GM19238 (cell line): ENCODE measurements at regions not wholly inside any gene's neighbourhood (a gene's known extent, or its start where the extent isn't known, plus 50 kb on each side); places are given as distances from the start of the nearest gene placed in this dataset.
A peak's percentile ranks its signal among the peaks of the same experiment; 100 is the strongest.

ENCODE experiments used
- DNase-seq: peaks from one replicate; pipeline ENCODE4 v3.0.0; 2011; ENCODE audit warnings: low spot score; ENCODE audit not compliant: insufficient read length

DNA sequence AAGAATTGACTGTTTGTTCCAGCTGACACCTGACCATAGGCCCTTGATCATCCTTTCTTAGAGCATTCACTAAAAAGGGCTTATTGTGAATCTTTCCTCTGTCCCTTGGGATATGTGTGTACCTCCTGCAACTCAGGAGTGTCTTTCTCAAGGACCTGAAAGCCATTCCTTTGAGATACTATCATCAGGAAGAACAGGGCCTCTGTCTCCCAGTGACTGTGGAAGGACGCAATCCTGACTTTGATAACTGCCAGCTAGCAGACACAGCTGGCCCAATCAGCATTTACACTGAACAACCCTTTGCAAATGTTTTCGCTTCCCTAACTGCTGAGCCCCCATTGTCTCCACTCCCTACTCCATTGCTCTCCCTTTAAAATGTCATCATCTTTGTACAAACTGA is 144.4 kb downstream of the RMI1 start:
- DNase-seq, result no peak

DNA sequence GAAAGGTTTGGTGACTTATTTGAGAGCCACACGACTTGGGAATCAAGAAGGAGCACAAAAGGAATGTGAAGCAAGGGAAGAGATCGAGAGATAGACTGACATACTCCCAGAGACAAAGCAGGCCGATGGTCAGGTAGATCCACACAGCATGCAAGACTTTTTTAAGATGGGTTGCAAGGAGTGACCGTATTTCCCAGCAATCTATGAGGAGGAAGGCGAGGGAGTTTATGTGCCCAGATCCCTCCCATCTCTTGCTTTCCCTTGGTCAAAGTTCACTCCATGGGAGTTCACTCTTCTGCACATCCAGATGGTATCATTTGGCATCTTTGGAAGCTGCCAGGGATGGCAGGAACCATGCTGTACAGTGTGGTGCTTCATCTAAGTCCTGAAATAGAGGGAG is 148.9 kb downstream of the RMI1 start:
- DNase-seq, result no peak

DNA sequence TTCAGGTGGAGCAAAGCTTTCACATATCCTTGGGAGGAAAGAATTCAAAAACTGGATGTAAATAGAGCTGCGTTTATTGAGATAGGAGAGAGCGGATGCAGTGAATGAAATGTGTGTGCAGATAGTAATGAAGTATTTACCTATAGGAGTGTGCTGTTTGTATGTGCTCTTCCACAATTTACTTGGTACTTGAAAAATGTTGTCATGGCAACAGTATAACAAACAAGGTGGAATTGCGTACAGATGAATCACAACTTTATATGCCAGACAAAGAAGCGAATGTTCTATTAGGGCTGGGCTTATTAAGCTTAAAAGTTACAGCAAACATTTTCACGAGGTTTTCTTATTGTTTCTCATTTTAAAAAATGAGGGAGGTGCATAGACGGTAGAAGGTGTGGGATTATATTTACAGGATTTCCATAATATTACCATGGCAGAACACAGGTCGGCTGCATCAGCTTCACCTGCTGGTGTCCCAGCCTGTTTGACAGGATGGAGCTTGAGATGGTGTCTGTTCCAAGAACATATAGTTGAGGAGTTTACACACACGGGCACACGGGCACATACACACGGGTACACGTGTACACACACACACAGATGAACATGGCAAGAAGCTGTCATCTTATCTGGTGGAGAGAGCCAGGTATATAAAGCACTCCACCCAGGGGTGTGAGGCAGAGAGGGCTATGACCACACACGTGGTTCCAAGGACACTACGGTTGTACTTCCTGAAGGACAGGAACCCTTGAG is 155.7 kb downstream of the RMI1 start:
- no peak for DNase-seq

DNA sequence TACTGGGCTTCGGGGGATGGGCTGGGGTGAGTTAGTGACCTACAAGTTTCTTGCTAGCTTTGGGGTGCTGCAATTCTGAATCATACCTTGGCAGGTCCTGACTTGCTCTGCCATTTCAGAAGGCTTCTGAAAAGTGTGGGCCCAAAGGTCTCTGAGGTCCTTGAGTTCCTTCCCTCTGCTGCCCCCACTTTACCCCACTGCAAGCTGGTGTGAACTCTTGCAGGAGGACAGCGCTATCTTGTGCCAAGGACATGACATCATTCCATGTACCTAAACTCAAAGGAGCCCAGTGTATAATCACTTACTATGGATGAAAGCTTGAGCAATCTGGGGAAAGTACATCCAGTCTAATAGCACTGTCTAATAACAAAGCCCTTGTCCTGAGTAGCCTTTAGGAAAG is 157.4 kb downstream of the RMI1 start:
- no peak for DNase-seq

DNA sequence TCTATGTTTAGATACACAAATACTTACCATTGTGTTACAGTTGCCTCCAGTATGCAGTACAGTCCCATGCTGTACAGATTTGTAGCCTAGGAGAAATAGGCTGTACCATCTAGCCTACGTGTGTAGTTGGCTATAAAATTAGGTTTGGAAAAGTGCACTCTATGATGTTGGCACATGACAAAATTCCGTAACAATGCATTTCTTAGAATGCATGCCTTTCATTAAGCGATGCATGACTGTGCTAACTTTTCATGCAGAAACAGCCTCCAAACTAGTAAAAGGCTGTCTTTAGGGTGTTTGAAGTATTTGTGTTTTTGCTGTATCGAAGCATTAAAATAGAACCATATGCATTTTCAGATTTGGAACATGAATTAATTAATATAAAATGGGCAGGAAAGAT is 157.9 kb downstream of the RMI1 start:
- DNase-seq, result no peak

DNA sequence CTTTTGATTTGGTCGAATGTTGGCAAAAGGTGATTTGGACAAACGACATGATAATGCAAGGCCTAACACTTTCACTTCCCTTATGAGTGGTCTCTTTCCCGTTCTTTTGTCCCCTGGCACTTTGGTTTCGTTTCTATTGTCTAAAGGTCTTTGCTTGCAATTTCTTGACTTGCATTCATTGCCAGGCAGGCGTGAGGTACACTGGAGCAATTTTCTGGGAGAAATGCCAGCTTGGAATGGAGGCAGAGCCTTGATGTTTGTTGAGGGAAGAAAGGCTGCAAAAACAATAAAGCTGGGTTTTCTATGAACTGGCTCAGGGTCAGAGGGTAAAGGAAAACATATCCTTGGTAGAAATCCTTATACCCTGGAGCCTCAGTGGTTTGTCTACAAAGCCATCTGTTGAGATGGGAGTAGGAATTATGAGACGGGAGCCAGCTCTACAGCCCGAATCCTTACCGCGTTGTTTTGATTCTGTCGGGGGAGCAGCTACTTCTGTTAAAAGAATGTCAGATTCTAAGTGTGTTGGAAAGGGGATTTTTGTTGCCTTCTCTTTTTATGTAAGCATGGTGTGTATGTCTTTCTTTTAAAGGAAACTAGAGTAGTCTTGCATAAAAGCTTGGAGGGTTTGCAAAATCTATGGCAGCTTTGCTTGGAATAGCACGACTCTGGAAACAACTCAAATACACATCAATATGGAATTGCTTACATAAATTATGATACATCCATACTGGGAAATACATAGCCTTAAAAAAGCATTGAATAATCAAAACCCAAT is 158.9 kb downstream of the RMI1 start:
- DNase-seq, result no peak

DNA sequence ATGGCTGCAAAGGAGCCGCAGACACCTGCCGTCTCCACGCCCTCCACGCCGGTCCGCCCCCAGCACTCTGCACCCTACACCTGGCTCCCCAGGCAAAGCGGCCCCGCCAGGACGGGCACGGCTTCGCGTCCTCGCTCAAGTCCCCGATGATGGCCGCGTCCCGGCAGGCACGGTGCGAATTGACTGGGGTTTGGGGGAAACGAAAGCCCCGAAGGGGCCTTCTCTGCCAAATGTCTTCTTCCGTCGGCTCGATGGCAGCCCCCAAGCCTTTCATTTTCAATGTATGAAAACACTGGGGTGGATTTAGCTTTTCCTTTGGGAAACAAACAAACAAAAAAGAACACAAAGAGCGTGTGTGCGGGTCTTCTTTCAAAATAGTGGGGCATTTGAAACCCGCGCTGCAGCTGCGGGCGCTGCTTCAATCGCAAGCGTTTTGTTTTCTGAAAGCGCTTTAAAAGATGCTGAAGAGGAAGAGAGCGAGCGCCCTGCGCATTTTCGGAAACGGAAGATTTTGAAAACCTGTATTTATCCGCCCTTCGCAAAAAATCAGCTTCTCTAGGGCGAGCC is 160.0 kb downstream of the RMI1 start:
- DNase-seq, result peak; percentile 18

DNA sequence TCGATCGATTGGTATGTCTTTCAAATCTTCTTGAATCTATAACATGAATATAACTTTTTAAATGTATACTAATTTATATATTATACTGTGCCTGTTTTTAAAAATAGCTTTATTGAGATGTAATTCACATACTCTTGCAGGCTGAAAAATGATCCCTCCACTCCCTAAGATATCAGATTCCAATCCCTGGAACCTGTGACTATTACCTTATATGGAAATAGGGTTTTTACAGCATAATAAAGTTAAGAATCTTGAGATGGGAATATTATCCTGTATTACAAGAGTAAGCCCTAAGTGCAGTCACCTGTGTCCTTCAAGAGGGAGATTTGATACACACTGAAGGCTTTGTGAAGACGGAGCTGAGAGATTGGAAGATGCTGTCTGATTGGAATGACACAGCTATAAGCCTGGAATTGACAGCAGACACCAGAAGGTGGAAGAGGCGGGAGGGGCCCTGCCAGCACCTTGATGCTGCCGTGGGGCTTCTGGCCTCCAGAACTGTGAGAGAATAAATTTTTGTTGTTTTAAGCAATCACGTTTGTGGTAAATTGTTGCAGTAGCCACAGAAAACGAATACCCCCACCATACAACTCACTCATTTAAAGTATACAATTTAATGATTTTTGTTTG is 161.3 kb downstream of the RMI1 start:
- no peak for DNase-seq

DNA sequence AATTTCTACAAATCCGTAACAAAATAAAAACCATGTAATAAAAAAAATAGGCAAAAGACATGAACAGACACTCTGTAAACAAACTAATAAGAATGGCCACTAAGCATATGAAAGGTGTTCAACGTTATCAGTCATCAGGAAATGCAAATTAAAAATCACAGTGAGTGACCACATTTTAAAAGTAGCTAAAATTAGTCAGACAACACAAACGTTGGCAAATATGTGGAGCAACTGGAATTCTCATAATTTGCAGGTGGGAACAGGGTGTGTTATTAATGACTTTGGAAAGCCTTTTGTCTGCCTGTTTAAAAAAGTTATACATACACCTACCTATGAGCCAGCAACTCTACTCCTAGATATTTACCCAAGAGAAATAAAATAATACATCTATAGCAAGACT is 164.4 kb downstream of the RMI1 start:
- no peak for DNase-seq

DNA sequence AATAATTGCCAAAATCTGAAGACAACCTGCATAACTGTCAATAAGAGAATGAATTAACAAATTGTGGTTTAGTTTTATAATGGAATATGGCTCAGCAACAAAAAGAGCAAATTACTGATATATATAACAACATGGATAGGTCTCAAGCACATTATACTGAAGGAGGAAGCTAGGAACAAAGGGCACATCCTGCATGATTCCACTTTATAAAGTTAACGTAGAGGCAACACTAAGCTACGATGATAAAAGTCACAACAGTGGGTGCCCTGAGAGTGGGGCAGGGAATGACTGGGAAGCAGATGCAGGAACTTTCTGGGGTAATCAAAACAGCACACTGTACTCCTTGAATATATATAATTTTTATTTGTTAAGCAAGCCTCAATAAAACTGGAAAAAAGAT is 165.2 kb downstream of the RMI1 start:
- DNase-seq, result no peak

DNA sequence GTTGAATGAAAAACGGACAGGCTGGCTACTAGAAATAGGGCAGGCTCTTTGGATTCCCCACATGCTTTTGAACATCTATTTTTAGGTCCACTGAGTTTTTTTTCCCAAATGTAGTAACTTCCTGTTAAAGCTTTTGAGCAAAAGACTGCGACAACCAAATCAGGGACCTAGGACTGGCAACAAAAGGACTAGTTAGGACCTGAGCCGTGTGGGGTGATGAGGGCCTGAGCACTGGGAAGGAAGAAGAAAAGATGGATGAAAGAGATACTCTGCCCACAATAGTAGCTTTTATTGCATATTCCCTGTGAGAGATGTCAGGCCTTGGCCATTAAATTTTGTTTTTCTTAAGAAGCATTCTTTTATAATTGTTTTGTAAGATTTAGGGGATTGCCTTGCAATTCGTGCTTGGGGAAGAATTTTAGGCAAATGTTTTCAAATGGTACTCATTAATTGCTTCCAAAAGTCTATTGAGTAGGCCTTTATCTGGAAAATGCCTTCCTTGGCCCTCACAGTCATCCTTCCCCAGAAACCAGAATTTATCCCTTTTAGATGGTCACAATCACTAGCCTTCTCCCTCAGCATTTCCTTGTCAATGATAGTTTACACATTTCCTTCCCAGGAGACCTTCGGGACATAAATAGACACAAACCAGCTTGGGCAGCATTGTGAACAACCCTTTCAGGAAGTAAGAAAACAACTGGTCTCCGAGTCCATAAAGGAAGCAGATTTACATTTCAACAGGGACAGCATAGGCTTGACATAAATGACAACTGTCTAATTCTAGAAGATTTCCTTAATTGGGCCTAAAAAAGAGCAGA is 166.5 kb downstream of the RMI1 start:
- DNase-seq, result no peak

DNA sequence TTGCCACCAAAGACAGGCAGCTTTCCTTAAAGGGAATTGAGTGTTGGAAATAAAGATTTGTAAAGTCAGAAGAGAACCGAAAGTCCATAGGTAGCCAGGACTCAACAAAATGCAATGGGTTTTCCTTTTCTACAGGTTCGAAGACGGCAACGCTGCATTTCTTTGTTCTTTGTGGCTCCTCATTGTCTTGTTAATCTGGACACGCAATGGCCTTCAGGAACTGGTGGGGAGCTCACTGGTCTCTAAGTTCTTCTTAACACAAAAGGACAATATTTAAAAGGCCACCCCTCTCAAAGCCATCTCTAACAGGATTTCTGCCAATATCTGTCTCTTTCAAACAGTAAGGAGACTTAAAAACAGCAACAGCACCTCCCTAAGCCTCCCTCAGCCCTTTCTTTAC is 170.6 kb downstream of the RMI1 start:
- DNase-seq, result no peak

DNA sequence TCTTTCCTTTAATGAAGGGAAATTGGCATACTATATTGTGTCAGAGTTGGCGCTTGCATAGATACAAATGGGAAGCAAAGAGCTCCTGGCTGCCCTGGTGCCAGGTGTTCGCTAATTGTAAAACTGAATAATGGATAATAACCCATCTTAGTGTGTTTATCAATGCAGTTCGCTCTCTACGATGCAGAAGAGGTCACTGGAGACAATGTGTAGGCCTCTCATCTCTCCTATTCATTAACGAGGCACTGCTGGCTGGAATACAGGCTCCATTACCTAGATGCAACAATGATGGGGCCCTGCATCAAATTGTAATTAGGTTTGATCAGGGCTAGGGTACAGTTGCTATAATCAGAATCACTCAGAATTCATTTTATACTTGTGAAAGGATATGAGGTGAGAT is 171.0 kb downstream of the RMI1 start:
- DNase-seq, result no peak

DNA sequence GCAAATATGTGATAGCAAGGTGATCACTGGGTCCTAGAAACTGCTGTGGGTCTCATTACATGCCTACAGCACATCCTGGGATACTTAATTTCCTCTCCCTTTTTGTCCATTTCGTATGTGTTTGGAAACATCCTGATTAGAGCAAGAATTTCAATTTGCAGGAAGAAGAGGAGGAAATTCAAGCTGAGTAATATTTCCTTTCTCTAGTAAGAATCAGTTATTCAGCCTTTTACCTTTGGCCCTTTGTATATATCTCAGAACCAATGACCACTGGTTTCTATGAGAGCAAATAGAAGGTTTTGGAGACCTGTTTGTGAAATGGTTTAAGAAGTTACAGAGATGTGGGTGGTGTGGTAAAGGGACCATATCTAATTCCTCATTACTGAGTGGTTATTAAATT is 171.6 kb downstream of the RMI1 start:
- DNase-seq, result no peak

DNA sequence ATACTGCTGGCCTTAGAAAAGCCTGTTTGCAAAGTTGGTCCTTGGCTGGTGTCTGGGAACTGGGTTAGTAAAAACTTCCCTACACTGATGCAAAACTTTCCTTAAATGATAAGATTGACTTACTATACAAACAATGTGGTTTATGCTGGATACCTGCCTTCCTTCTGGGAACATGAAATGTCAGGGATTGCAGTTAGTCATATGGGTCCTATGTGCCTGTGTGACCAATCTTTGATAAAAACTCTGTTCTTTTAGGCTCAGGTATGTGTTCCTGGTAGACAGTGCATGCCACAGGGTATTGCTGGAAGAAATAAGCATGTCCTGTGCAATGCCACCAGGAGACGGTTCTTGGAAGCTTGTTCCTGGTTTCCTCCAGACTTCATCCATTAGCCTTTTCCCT is 173.3 kb downstream of the RMI1 start:
- no peak for DNase-seq

DNA sequence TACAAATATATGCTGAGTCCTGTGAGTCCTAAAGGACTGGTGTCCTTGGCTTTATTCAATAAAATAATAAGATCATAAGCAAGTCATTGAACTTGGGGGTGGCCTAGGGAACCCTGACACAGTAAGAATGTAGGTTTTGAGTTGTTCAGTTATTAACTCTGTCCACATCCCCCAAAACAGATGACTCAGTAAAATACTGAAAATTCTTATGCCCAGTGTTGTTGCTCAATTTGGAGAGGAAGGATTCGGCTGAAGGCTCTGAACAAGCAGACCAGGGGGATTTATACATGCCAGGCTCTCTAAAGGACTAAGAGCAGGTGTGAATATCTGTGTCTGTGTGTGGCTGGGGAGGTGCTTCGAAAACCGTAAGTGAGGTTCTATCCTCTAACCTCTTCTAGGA is 173.7 kb downstream of the RMI1 start:
- DNase-seq, result no peak

DNA sequence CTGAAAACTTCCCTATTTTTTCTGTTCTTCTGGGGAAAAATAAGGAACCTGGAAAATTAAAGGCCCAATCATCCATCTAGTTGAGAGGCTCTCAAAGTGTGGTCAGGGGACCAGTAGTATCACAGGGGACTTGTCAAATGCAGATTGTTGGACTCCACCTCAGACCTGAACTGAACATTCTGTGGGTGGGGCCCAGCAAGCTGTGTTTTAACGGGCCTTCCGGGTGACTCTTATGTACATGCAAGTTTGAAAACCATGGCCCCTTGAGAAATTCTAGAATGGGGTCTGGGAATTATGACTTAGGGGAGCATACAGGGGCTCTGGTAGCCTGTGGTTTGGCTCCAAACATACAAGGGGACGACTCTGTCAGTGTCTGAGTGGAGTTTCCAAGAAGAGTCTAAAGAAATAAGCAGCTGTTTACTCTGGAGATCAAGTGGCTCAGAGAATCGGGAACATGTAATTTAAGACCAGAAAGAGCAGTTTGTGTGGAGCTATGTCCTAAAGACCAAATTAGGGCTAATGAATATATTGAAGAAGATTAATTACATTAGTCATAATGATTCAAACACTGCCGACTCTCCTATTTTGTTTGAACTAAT is 177.4 kb downstream of the SLC28A3 start:
- DNase-seq, result no peak

DNA sequence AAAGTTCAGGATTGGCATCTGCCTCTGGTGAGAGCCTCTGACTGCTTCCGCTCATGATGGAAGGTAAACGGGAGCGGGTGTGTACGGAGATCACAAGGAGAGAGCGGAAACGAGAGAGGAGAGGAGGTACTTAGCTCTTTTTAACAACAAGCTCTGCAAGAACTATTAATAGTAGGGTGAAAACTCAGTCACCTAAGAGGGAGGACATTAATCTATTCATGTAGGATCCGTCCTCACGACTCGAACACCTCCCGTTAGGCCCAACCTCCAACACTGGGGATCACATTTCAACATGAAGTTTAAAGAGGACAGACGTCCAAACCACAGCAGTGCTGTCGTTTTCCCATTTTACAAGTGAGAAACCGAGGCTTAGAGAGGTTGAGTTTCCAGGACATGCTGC is 173.7 kb downstream of the SLC28A3 start:
- DNase-seq, result no peak

DNA sequence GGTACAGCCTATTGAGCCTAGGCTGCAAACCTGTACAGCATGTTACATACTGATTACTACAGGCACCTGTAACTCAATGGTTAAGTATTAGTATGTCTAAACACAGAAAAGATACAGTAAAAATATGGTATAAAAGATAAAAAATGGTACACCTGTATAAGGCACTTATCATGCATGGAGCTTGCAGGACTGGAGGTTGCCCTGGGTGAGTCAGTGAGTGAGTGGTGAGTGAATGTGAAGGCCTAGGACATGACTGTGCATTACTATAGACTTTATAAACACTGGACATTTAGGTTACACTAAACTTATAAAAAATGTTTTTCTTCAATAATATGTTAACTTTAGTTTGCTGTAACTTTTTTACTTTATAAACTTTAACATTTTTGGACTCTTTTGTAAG is 171.3 kb downstream of the SLC28A3 start:
- no peak for DNase-seq

DNA sequence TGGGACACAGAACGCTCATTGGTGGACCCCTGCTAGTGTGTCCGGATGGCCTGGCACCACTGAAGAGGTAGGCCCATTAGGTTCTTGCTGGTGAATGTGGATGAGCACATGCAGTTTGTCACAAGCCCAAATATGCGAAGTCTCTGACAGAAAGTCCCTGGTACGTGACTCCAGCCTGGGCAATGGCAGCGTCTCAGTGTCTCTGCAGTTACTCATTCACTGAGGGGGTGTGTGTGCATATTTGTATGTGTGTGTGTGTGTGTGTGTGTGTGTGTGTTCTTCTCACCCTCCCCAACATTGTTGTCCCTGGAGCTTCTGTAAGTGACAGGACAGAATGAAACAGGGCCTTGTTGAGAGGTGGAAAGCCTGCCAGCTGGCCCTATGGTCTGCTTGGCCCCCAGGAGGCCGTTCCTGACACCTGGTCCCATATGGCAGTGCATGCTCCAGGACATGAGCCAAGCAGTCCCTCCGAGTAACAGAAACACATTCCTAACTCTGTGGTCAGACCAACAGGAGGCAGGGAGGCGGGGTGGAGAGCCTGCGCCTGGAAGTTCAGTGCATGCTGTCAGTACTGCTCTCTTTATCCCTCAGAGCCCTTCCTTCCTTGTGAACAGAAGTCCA is 169.9 kb downstream of the SLC28A3 start:
- no peak for DNase-seq

DNA sequence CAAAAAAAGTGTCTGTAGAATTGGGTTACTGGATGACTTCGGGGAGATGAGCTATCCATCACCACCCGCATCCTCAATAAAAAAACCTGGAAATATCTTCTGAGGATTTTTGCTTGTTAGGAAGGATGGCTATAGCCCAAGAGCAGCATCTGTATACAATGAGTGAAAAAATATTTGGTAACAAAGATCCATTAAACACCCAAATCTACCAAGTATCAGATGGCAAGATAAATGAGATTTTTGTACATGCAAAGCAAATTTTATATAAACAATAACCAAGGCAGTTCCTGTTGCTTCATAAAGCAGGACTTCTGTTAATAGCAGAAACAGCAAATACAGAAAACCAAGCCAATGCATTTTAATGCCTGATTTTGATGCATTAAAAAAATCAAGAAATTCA is 166.6 kb downstream of the SLC28A3 start:
- DNase-seq, result no peak
